ENCODE measurements at regions not wholly inside any gene's neighbourhood (a gene's known extent, or its start where the extent isn't known, plus 50 kb on each side); places are given as distances from the start of the nearest gene placed in this dataset.

DNA sequence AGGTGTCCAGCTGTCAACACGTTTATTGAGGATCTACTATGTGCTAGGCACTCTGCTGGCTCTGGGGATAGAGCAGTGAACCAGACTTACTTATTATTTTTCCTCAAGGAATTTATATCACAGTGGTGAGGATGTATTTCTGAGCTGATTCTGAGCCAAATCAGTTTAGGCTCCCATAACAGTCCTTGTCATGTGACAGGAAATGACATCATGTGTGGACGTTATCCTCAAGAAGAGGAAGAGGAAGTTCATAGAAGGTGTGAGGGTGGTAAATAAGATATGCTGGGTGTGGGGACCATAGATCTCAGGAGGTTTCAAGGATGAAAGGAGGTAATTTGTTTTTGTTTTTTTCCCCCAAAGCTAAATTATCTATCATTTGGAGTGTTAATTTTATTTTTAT is 873.5 kb upstream of the EEF2KMT start:
- H4K91ac ChIP-seq (ENCODE audit: insufficient read depth, low read depth, low read length): no peak overlapping the region
- no peak overlapping the region for H3K23ac ChIP-seq (ENCODE audit: low read depth, low read length)
- POLR2A ChIA-PET (ENCODE audit: unreplicated experiment): no interaction called here
- no peak overlapping the region for H3K14ac ChIP-seq (replicated peaks; ENCODE audit: low read depth, low read length)
- no peak overlapping the region for H3K27ac ChIP-seq (ENCODE audit: insufficient read depth, low read length)
- no peak overlapping the region for H2AFZ ChIP-seq (replicated peaks; ENCODE audit: low read length, poor library complexity)
- no peak for ATAC-seq (ENCODE audit: low read depth)
- H4K8ac ChIP-seq (ENCODE audit: low read depth in 2 of 2, low read length in 2 of 2): no peak overlapping the region
- dilution Hi-C loops (cut with HindIII; ENCODE audit: low sequenced_read_pairs, unreplicated experiment) (no loop called here), in situ Hi-C loops (cut with MboI; ENCODE audit: low sequenced_read_pairs) (no loop called here), intact Hi-C loops (cut with micrococcal nuclease) (no loop called here)
- H3K4me2 ChIP-seq (ENCODE audit: low read depth, low read length): no peak overlapping the region
- H3K27me3 ChIP-seq (ENCODE audit: control insufficient read depth, insufficient read depth, low read length): no peaks in the 10 kb centered on the region
- H2BK20ac ChIP-seq (ENCODE audit: low read depth, low read length): no peak overlapping the region
- H3K9ac ChIP-seq (ENCODE audit: low read depth, low read length): no peak overlapping the region
- no peak for DNase-seq
- no peak overlapping the region for H2BK5ac ChIP-seq (ENCODE audit: low read depth, low read length, poor library complexity, severe bottlenecking)
- H3K18ac ChIP-seq (ENCODE audit: low read depth, low read length): no peak overlapping the region
- H3K36me3 ChIP-seq (ENCODE audit: control insufficient read depth, insufficient read depth, low read length): no peaks in the 10 kb centered on the region
- no peak overlapping the region for H2AK5ac ChIP-seq (ENCODE audit: low read depth, low read length)
- H3K4me3 ChIP-seq (ENCODE audit: insufficient read depth, low read depth, low read length): no peak overlapping the region
- H3K4me1 ChIP-seq (ENCODE audit: control insufficient read depth, insufficient read depth, low read length): no peaks in the 10 kb centered on the region
- H2BK120ac ChIP-seq (ENCODE audit: low read depth, low read length): no peak overlapping the region
- H4K5ac ChIP-seq (ENCODE audit: low read depth, low read length): no peak overlapping the region
- H3K4ac ChIP-seq (ENCODE audit: low read depth, low read length): no peak overlapping the region
- TF ChIP-seq NFE2L2 (IDR thresholded peaks at IDR 0.05; ENCODE audit: low read depth, low read length) (no peak), CHD1 (IDR thresholded peaks at IDR 0.05; ENCODE audit: low read depth, low read length) (no peak), MAZ (IDR thresholded peaks at IDR 0.05; ENCODE audit: borderline replicate concordance, low read depth, low read length) (no peak), POLR2A (IDR thresholded peaks at IDR 0.05; ENCODE audit: low read depth, low read length) (no peak)
- no TSS peak for BruUV-seq (replicated peaks)
- H3K9me3 ChIP-seq (ENCODE audit: control insufficient read depth, insufficient read depth, low read length): peaks cover 13% of the 10 kb centered on the region
- no peaks in the 10 kb centered on the region for H3K9me1 ChIP-seq (ENCODE audit: insufficient read depth, low read length)
- no CpG with 5 or more reads among the region's 2 CpGs for WGBS, 2 experiments (ENCODE audit: extremely low coverage in 2 of 2, insufficient read length in 1 of 2)
- H3K56ac ChIP-seq (ENCODE audit: extremely low read depth, insufficient read depth, low read length): no peak overlapping the region
- H4K20me1 ChIP-seq (ENCODE audit: insufficient read depth, low read length): no peaks in the 10 kb centered on the region
- H2BK15ac ChIP-seq (ENCODE audit: low read depth, low read length): no peak overlapping the region
- CTCF ChIA-PET: no interaction called here
- no peak overlapping the region for H2AK9ac ChIP-seq (replicated peaks; ENCODE audit: low read depth, low read length, poor library complexity)
- H3K79me1 ChIP-seq (ENCODE audit: low read depth in 1 of 2, low read length in 2 of 2): no peaks in the 10 kb centered on the region
